ENCODE measurements at regions not wholly inside any gene's neighbourhood (a gene's known extent, or its start where the extent isn't known, plus 50 kb on each side); places are given as distances from the start of the nearest gene placed in this dataset.
A peak's percentile ranks its signal among the peaks of the same experiment; 100 is the strongest.

GRCh38 chr2:226030788-226031646, 631.5 kb downstream of the NYAP2 start (continued):
- peak; percentile 63; the same call in 1 of the 2 replicates for TF ChIP-seq RORA (CRISPR knock-in tag; IDR thresholded peaks at IDR 0.05)
- TF ChIP-seq JUNB (CRISPR knock-in tag; IDR thresholded peaks at IDR 0.05; ENCODE audit: borderline replicate concordance), result no peak
- TF ChIP-seq CHD2 (IDR thresholded peaks at IDR 0.05; ENCODE audit: low read depth, low read length), result no peak
- no peak; the same call in 1 of the 2 replicates for TF ChIP-seq JDP2 (CRISPR knock-in tag; IDR thresholded peaks at IDR 0.05; ENCODE audit: borderline replicate concordance)
- TF ChIP-seq ZBTB2 (CRISPR knock-in tag; IDR thresholded peaks at IDR 0.05; ENCODE audit: low read depth), result 0 out of 2 replicates have a peak, but pooled peaks have one; percentile 37
- TF ChIP-seq HNRNPH1 (optimal IDR thresholded peaks at IDR 0.05; ENCODE audit: low read depth, low read length), result peak; percentile 46
- TF ChIP-seq HMG20B (CRISPR knock-in tag; conservative IDR thresholded peaks at IDR 0.05), result no peak; the same call in 1 of the 2 replicates
- TF ChIP-seq SOX6 (IDR thresholded peaks at IDR 0.05), result no peak
- TF ChIP-seq SOX6 (CRISPR knock-in tag; IDR thresholded peaks at IDR 0.05), result peak; percentile 72
- TF ChIP-seq KLF13 (CRISPR knock-in tag; IDR thresholded peaks at IDR 0.05), result no peak
- TF ChIP-seq, protein P1, sequence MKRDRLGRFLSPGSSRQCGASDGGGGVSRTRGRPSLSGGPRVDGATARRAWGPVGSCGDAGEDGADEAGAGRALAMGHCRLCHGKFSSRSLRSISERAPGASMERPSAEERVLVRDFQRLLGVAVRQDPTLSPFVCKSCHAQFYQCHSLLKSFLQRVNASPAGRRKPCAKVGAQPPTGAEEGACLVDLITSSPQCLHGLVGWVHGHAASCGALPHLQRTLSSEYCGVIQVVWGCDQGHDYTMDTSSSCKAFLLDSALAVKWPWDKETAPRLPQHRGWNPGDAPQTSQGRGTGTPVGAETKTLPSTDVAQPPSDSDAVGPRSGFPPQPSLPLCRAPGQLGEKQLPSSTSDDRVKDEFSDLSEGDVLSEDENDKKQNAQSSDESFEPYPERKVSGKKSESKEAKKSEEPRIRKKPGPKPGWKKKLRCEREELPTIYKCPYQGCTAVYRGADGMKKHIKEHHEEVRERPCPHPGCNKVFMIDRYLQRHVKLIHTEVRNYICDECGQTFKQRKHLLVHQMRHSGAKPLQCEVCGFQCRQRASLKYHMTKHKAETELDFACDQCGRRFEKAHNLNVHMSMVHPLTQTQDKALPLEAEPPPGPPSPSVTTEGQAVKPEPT (CRISPR knock-in tag; IDR thresholded peaks at IDR 0.05; ENCODE audit: low read depth), result no peak; the same call in 1 of the 2 replicates
- peak; percentile 67; the same call in 1 of the 2 replicates for TF ChIP-seq MIXL1 (CRISPR knock-in tag; IDR thresholded peaks at IDR 0.05)
- TF ChIP-seq MED1 (CRISPR knock-in tag; IDR thresholded peaks at IDR 0.05), result peak; percentile 93
- TF ChIP-seq, protein P2, sequence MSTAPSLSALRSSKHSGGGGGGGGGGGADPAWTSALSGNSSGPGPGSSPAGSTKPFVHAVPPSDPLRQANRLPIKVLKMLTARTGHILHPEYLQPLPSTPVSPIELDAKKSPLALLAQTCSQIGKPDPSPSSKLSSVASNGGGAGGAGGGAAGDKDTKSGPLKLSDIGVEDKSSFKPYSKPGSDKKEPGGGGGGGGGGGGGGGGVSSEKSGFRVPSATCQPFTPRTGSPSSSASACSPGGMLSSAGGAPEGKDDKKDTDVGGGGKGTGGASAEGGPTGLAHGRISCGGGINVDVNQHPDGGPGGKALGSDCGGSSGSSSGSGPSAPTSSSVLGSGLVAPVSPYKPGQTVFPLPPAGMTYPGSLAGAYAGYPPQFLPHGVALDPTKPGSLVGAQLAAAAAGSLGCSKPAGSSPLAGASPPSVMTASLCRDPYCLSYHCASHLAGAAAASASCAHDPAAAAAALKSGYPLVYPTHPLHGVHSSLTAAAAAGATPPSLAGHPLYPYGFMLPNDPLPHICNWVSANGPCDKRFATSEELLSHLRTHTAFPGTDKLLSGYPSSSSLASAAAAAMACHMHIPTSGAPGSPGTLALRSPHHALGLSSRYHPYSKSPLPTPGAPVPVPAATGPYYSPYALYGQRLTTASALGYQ (CRISPR knock-in tag; IDR thresholded peaks at IDR 0.05), result no peak; the same call in 1 of the 2 replicates
- TF ChIP-seq ZNF12 (CRISPR knock-in tag; IDR thresholded peaks at IDR 0.05), result no peak
- TF ChIP-seq THYN1 (CRISPR knock-in tag; IDR thresholded peaks at IDR 0.05; ENCODE audit: borderline replicate concordance, low read depth), result 0 out of 2 replicates have a peak, but pooled peaks have one; percentile 38
- no peak for TF ChIP-seq CREM (IDR thresholded peaks at IDR 0.05)
- no peak for TF ChIP-seq CREM (CRISPR knock-in tag; IDR thresholded peaks at IDR 0.05)
- no peak for TF ChIP-seq KAT7 (CRISPR knock-in tag; IDR thresholded peaks at IDR 0.05; ENCODE audit: borderline replicate concordance)
- TF ChIP-seq ZNF770 (CRISPR knock-in tag; IDR thresholded peaks at IDR 0.05), result peak; percentile 48
- no peak for TF ChIP-seq ZNF513 (CRISPR knock-in tag; conservative IDR thresholded peaks at IDR 0.05)
- TF ChIP-seq ZNF761 (CRISPR knock-in tag; conservative IDR thresholded peaks at IDR 0.05), result no peak; the same call in 1 of the 2 replicates
